ENCODE measurements at regions not wholly inside any gene's neighbourhood (a gene's known extent, or its start where the extent isn't known, plus 50 kb on each side); places are given as distances from the start of the nearest gene placed in this dataset.
A peak's percentile ranks its signal among the peaks of the same experiment; 100 is the strongest.

- ATAC-seq (ENCODE audit: low FRiP score in 2 of 2), result no peak
- no peaks in the 10 kb centered on the region for H3K4me1 ChIP-seq
- no peaks in the 10 kb centered on the region for H3K27me3 ChIP-seq
- DNase-seq, result peak in 1 of 2 donors; percentile 27
- no peaks in the 10 kb centered on the region for H3K9me3 ChIP-seq
- H3K36me3 ChIP-seq, result no peaks in the 10 kb centered on the region
- H3K4me3 ChIP-seq, result no peak overlapping the region
- no peak overlapping the region for H3K27ac ChIP-seq
- WGBS, 2 donors, result 65 to 66% methylated on average over 6 to 7 of the region's 7 CpGs
- TF ChIP-seq POLR2AphosphoS5 (IDR thresholded peaks at IDR 0.05), result no peak
- TF ChIP-seq EP300 (IDR thresholded peaks at IDR 0.05), result no peak
- TF ChIP-seq CTCF (IDR thresholded peaks at IDR 0.05), result no peak
- no peak for TF ChIP-seq POLR2A (IDR thresholded peaks at IDR 0.05)
Measured at GRCh38 chr5:4099386-4099785, 503.8 kb downstream of the IRX1 start.

DNA sequence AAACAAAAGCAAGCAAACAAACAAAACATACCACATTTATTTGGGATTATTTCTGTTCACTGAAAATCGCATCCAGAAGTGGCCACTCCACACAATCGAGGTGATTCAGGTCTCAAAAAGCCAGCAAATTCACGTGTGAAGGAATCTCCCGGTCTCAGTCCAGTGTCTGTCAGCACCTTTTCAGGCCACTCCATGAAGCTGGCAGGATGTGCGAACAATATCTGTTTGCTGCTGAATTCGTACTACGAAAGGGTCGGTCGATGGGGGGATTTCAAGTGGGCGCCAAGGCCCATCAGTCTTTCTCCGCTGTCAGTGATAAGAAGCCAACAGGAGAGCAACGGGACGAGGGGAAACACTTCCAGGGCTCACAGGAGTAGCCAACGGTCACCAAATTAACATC, 505.1 kb downstream of the IRX1 start:
- Histone ChIP-seq H3K27me3 (no peaks in the 10 kb centered on the region), H3K4me3 (no peak overlapping the region), H3K9me3 (no peaks in the 10 kb centered on the region), H3K27ac (no peak overlapping the region), H3K36me3 (no peaks in the 10 kb centered on the region), H3K4me1 (no peaks in the 10 kb centered on the region)
- no peak for DNase-seq
- WGBS, 2 donors, result 41 to 43% methylated on average over 14 of the region's 14 CpGs
- no peak for ATAC-seq (ENCODE audit: low FRiP score in 2 of 2)
- TF ChIP-seq EP300 (IDR thresholded peaks at IDR 0.05) (no peak), CTCF (IDR thresholded peaks at IDR 0.05) (no peak), POLR2AphosphoS5 (IDR thresholded peaks at IDR 0.05) (no peak), POLR2A (IDR thresholded peaks at IDR 0.05) (no peak)

- Histone ChIP-seq H3K36me3 (no peaks in the 10 kb centered on the region), H3K27ac (no peak overlapping the region), H3K4me3 (no peak overlapping the region), H3K9me3 (no peaks in the 10 kb centered on the region), H3K4me1 (no peaks in the 10 kb centered on the region), H3K27me3 (no peaks in the 10 kb centered on the region)
- 50 to 75% methylated on average over 12 of the region's 12 CpGs for WGBS, 2 donors
- ATAC-seq (ENCODE audit: low FRiP score in 2 of 2) (no peak), DNase-seq (no peak)
- TF ChIP-seq CTCF (IDR thresholded peaks at IDR 0.05), result no peak
- TF ChIP-seq POLR2A (IDR thresholded peaks at IDR 0.05), result no peak
- no peak for TF ChIP-seq POLR2AphosphoS5 (IDR thresholded peaks at IDR 0.05)
- no peak for TF ChIP-seq EP300 (IDR thresholded peaks at IDR 0.05)
Measured at GRCh38 chr5:4101189-4101588, 505.6 kb downstream of the IRX1 start.

DNA sequence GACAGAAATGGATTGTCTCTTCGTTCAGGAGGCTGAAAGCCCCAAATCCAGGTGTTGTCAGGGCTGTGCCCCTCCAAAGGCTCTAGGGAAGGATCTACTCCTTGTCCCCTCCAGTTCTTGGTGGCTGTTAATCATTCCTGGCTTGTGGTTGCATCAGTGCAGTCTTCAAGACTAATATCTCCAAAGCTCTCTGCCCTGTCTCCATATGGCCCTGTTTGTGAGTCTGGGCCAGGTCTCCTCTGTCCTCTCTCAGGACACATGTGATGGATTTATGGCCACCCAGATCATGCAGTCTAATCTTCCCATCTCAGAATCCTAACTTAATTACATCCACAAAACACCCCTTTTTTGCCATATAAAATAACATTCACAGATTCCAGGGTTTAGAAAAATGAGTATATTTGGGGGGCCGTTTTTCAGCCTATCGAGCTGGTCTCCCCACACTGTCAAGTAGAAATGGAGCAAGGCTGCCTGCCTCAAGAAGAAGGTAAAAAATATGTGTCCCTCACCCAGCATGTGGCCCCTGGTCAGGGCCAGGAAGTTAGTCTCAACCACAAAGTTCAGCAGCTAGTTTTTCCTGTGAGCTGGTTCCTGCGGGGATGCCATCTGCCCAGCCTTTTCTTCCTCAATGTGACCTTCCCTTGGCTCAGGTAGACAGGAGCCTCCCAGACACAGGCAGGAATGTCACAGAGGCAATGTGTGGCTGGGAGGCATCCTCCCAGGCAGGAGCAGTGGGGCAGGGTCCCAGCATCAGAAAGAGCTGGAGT, 509.4 kb downstream of the IRX1 start:
- H3K4me1 ChIP-seq, result no peaks in the 10 kb centered on the region
- ATAC-seq (ENCODE audit: low FRiP score in 2 of 2) (no peak), DNase-seq (no peak)
- TF ChIP-seq POLR2AphosphoS5 (IDR thresholded peaks at IDR 0.05) (no peak), POLR2A (IDR thresholded peaks at IDR 0.05) (no peak), CTCF (IDR thresholded peaks at IDR 0.05) (no peak), EP300 (IDR thresholded peaks at IDR 0.05) (no peak)
- no peak overlapping the region for H3K27ac ChIP-seq
- 56 to 63% methylated on average over 3 to 4 of the region's 4 CpGs for WGBS, 2 donors
- no peaks in the 10 kb centered on the region for H3K36me3 ChIP-seq
- no peaks in the 10 kb centered on the region for H3K9me3 ChIP-seq
- H3K27me3 ChIP-seq, result no peaks in the 10 kb centered on the region
- no peak overlapping the region for H3K4me3 ChIP-seq

DNA sequence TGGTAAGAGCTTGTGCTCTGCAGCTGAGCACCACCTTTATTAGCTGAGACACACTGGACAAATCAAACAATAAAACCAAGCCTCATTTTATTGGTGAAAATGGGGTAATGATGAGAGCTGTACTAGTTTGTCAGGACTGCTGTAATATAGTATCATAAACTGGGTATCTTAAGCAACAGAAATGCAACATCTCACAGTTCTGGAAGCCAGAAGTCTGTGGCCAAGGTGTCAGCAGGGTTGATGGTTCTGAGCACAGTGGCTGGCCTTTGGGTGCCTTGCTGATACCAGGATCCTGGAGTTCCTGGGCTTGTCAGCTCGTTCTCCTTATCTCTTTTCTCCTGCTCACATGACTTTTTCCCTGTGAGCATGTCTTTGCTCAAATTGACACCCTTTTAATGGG, 513.1 kb downstream of the IRX1 start:
- Histone ChIP-seq H3K4me1 (no peaks in the 10 kb centered on the region), H3K9me3 (no peaks in the 10 kb centered on the region), H3K27ac (no peak overlapping the region), H3K4me3 (no peak overlapping the region), H3K27me3 (no peaks in the 10 kb centered on the region), H3K36me3 (no peaks in the 10 kb centered on the region)
- no peak for DNase-seq
- 48 to 73% methylated on average over 1 of the region's 1 CpG for WGBS, 2 donors
- TF ChIP-seq CTCF (IDR thresholded peaks at IDR 0.05), result no peak
- no peak for TF ChIP-seq EP300 (IDR thresholded peaks at IDR 0.05)
- TF ChIP-seq POLR2A (IDR thresholded peaks at IDR 0.05), result no peak
- no peak for TF ChIP-seq POLR2AphosphoS5 (IDR thresholded peaks at IDR 0.05)
- no peak for ATAC-seq (ENCODE audit: low FRiP score in 2 of 2)
